GM18907 (cell line): ENCODE measurements at regions not wholly inside any gene's neighbourhood (a gene's known extent, or its start where the extent isn't known, plus 50 kb on each side); places are given as distances from the start of the nearest gene placed in this dataset.
"Not testable (repeated sequence)": the region's sequence is repeated elsewhere in the genome, so short reads cannot be mapped to it uniquely, and the experiment has no call there.

Experiments
- ATAC-seq: cut with Tn5 transposase; IDR thresholded peaks from one replicate; pipeline ENCODE4 v1.9.1; 2021; ENCODE audit warnings: mild to moderate bottlenecking, moderate library complexity; ENCODE audit not compliant: unreplicated experiment

DNA sequence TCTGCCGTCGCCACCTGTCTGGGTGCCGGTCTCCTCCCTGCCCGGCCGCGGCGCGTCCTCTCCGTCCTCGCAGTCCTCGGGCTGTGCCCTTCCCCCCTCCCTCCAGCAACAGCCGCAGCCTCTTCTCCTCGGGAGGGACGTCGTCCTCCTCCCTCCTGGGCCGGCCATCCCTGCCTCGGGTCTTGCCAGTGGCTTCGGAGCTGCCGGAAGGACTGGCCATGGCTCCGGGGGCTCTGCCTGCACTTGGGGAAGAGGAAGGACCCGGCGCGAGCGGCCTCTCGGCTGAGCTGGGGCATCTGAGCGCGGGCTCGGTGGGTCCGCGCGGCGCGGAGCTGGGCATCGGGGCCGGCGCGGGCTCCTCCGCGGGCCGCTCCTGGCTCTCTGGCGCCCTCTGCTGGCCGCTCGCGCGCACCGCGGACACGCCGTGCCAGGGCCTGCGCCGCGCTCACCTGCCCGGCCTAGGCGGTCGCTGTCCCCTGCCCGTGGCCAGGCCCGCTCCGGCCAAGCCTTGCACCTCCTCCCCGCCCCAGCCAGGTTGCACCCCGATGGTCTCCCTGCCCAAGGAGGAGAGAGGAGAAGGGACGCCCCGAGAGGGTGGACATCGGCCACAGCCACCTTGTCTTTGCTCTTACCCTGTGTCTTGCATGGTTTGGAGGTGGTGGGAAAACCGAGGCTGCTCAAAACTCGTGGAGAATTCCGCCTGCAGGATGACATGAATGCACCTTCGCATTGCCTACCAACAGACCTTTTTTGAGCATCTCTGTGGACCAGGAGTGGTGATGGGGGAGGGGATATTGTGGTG lies 83.9 kb upstream of the FRG2C start:
- ATAC-seq: not testable (repeated sequence)

GRCh38 chr3:75582536-75582935 lies 81.6 kb upstream of the FRG2C start:
- ATAC-seq: not testable (repeated sequence)

DNA sequence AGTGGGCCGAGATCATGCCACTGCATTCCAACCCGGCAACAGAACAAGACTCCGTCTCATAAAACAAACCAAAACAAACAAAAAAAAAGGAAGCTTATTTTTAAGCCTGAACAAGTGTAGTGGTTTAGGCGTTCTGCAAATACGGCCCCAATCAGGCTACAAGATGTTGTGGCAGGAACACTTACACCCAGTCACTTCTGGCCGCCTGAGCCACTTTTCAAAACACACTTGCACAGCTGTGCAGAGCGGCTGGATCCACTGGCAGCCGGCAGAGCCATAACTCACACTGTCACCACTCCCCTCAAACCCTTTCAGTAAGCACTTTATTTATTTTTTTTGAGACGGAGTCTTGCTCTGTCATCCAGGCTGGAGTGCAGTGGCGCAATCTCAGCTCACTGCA lies 81.0 kb upstream of the FRG2C start:
- not testable (repeated sequence) for ATAC-seq

GRCh38 chr3:75587695-75588094 lies 76.4 kb upstream of the FRG2C start:
- ATAC-seq: not testable (repeated sequence)

DNA sequence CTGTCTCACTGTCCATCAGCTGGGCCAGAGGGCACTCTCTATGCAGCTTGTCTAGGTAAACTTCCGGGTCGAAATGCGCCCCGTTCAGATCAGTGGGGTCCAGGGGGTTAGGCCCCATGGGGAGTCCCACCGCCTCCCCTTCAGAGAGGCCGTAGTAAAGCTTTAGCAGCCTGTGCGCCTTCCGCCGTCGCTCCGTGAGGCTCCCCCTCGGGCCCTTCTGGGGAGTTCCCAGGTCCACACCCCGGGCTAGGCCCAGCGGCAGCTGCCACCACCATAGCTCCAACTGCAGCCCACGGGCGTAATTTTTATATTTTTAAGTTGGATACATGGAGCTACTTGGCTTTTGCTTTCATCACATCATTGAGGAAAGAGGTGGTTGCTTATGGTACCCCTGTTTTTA lies 73.7 kb upstream of the FRG2C start:
- ATAC-seq: not testable (repeated sequence)

- ATAC-seq: not testable (repeated sequence)
Observed at GRCh38 chr3:75604286-75604934, 59.7 kb upstream of the FRG2C start.

- ATAC-seq: not testable (repeated sequence)
Observed at GRCh38 chr3:75607996-75608395, 56.1 kb upstream of the FRG2C start.

DNA sequence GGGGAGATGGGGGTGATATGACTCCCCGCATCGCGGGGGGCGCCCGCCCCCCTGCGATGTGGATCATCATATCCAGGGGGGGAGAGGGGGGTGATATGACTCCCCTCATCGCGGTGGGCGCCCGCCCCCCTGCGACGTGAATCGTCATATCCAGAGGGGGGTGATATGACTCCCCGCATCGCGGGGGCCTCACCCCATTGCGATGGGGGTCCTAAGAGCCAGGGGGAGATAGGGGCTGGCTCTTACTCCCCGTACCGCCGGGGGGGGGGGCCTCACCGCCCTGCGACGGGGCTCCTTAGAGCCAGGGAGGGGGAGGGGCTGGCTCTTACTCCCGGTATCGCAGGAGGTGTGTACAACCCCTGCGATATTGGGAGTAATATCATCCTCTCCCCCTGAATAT lies 54.5 kb upstream of the FRG2C start:
- not testable (repeated sequence) for ATAC-seq

DNA sequence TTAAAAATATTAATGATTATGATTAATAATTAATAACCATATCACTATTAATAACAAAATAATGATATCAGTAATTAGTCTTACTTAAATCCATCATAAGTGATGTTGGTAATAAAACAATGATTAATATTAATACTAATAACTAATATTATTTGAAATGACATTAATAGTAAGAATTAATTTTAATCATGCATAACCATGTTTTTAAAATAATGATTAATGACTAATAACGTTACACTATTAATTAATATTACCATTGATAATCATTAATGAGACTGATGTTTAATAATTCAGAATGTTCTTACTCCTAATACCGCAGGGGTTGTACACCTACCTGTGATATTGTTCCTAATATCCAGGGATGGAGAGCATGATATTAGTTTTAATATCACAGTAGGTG lies 53.4 kb upstream of the FRG2C start:
- ATAC-seq: no peak

GRCh38 chr3:75611724-75612460 lies 52.2 kb upstream of the FRG2C start:
- ATAC-seq: not testable (repeated sequence)
